ENCODE measurements at regions not wholly inside any gene's neighbourhood (a gene's known extent, or its start where the extent isn't known, plus 50 kb on each side); places are given as distances from the start of the nearest gene placed in this dataset.
"Not testable (repeated sequence)": the region's sequence is repeated elsewhere in the genome, so short reads cannot be mapped to it uniquely, and the experiment has no call there.

DNA sequence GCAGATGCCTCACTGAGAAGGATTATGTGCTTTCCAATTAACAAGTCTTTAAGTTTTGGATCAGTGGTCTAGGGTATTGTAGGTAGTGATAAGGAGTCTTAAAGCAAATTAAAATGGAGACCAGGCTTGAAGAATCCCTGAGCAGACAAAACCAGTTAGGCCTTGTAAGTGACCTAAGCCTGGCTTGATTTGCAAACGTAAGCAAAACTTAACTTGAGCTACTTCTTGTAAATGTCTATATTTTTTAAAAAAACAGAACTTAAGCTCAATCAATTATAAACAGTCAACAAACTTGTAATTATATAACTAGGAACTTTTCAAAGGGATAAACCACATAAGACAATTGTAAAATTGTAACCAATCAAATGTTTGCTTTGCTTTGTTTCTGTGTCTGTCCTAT lies 72.7 kb upstream of the NALF2 start:
- no peak for DNase-seq (ENCODE audit: extremely low read depth in 1 of 2, low read depth in 1 of 2)

- DNase-seq (ENCODE audit: extremely low read depth in 1 of 2, low read depth in 1 of 2), result no peak
Observed at GRCh38 chrX:69430785-69431184, 73.3 kb upstream of the NALF2 start.

DNA sequence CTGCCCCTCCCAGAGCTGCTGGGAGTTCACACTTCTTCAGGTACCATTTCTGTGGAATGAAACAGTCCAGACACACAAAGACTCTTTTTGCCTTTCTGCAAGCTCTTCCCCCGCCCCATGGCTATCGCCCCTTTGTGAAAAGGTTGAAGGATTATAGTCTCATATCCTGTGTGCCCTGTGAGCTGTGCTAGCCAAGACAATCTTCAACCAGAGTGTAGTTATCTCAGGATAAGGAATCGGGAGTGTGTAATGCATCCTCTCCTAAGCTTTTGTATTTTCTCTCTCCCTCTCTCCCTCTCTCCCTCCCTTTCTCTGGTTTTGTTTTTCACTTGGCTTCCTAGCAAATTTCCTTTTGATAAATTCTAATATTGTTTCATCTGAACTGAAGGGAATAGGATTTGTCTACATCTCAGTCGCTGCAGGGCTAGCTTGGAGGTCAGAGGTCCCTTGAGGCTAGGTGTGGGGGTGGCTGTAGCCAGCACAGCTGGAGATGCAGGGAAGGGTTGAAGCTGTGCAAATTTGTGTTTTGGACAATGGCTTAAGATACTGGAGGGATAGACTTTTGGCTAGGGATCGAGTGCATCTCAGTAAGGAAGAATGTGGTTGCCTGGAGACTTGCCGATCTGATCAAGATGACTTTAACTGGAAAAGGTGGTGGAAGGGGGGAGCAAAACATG lies 74.6 kb upstream of the NALF2 start:
- no peak for DNase-seq (ENCODE audit: extremely low read depth in 1 of 2, low read depth in 1 of 2)

- DNase-seq (ENCODE audit: extremely low read depth in 1 of 2, low read depth in 1 of 2), result no peak
Observed at GRCh38 chrX:69428216-69428615, 75.9 kb upstream of the NALF2 start.

DNA sequence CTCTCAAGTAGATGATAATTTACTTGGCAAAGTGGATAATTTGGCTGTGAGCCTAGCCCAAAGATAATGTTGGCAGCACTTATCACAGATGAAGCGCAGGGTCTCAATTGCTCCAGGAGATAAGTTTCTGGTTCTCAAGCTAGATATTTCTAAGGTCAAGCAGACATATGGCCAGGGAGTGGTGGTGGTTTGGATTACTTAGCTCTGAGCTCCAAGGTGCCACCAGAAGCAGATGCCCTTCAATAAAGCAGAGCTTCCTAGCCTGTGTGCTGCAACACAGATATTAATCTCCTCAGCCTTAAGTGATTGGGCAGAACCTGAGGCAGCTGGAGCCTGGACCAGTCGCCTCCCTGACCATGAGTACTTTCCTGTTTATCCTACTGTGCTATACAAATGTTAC lies 79.2 kb upstream of the NALF2 start:
- no peak for DNase-seq (ENCODE audit: extremely low read depth in 1 of 2, low read depth in 1 of 2)

GRCh38 chrX:69424161-69424560 lies 80.0 kb upstream of the NALF2 start:
- DNase-seq (ENCODE audit: extremely low read depth in 1 of 2, low read depth in 1 of 2), result no peak

GRCh38 chrX:69422208-69422607 lies 81.9 kb upstream of the NALF2 start:
- not testable (repeated sequence) for DNase-seq (ENCODE audit: extremely low read depth in 1 of 2, low read depth in 1 of 2)

GRCh38 chrX:69415698-69416097 lies 88.4 kb upstream of the NALF2 start:
- DNase-seq (ENCODE audit: extremely low read depth in 1 of 2, low read depth in 1 of 2), result no peak

- no peak for DNase-seq (ENCODE audit: extremely low read depth in 1 of 2, low read depth in 1 of 2)
Observed at GRCh38 chrX:69412661-69413060, 91.5 kb upstream of the NALF2 start.

DNA sequence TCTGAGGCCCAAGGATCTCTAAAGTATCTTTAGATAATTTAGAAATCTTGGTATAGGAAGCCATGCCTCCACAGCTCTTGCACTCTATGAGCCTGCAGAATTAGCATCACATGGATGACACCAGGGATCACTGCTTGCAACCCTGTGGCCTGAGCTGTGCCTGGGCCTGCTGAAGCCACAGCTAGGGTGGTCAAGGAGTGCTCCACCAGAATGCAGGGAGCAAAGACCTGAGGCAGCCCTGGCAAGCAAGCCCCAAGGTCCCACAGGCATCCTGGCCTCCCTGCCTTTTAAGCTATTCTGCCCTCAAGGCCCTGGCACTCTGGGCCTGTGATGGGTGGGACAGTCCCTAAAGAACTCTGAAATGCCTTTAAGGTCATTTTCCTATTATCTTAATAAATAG lies 105.2 kb upstream of the NALF2 start:
- DNase-seq (ENCODE audit: extremely low read depth in 1 of 2, low read depth in 1 of 2), result no peak

DNA sequence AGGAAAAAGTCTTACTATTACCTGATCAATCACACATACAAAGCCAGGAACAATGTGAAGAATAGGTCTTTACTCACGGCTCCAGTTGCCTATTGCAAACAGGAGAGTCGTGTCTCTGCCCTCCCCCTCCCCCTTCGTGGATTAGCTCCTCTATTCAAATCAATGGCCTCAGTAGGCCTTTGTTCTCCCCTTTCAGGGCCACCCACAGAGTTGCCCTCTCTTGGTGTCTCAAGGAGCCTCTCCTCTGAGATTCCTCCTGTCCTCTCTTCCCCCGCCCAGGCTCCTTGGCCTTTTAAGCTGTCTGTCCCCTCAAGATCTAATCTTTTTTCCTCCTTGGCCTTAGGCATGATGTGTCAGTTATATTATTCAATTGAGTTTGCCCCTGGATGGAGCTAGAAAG lies 107.2 kb upstream of the NALF2 start:
- no peak for DNase-seq (ENCODE audit: extremely low read depth in 1 of 2, low read depth in 1 of 2)

DNA sequence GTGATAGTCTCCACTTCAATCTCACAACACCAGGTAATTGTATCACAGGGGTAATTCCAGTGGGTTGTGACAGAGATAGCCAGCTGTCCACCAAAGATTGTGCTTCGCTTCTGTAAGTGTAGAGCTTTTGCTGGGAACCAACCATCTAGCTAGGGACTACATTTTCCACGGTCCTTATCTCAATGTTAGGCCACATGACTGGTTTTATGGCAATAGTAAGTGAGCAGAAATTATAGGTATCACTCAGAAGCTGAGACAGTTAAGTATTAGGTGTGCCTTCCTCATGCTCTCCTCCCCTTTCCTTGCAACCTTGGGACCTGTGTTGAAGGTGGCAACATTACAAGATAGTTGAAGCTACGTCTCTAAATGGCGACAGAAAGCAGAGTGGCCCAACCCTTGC lies 108.8 kb upstream of the NALF2 start:
- no peak for DNase-seq (ENCODE audit: extremely low read depth in 1 of 2, low read depth in 1 of 2)

DNA sequence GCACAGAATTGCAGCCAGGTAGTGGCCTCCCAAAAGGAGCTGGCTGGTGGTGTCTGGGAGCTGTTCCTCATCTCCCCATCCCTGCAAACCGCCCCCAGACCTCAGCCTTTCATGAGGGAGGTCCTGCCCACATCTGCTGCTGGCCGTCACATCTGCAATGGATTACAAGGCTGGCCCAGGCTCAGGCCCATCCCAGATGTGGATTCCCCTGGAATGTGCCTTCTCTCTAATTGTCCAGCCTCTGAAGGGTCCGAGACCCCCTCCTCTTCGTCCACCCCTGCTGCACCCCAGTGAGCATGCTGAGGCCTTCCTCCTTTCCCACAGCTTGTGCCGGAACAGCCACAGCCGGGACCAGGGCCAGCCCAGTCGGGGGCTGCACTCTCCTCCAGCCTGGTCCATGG lies 115.0 kb upstream of the NALF2 start:
- no peak for DNase-seq (ENCODE audit: extremely low read depth in 1 of 2, low read depth in 1 of 2)

DNA sequence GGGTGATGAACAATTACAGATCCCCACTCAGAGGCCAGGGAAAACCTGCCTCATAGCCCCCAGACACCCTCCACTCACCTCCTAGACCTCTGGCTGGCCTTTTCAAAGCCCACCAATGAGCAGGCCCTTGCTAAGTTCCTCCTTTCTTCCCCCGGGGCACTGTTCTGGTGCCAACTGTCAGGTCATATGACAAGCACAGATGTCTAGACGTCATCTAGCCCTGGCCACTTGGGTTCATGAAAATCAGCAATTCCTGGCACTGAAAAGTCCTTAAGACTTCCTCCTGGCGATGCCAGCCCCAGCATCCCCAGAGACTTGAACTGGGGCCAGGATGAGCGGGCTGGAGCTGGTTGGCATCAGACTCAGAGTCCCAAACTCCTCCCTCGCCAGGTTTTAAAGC lies 115.6 kb upstream of the NALF2 start:
- DNase-seq (ENCODE audit: extremely low read depth in 1 of 2, low read depth in 1 of 2), result no peak

- DNase-seq (ENCODE audit: extremely low read depth in 1 of 2, low read depth in 1 of 2), result peak in 1 of 2 donors; percentile 11
Observed at GRCh38 chrX:69387567-69388487, 116.3 kb upstream of the NALF2 start.

GRCh38 chrX:69386681-69387080 lies 117.4 kb upstream of the NALF2 start:
- no peak for DNase-seq (ENCODE audit: extremely low read depth in 1 of 2, low read depth in 1 of 2)

DNA sequence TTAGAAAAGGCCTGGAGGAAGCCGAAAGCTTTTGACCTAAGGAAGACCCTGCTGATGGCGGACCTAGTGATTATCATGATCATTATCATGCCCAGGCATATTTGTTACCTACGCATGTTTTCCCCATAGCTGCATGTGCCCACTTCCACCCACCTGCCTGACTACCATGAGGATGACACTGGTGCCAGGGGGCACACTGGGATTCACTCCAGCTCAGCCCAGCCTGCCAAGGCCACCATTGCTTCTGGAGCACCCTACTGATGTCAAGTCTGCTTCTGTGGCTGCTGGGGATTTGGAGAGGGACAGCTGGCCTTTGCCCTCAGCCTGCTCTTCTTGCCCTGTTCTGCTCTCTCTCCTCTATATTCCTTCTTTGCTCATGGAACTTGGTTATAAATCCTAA lies 124.7 kb upstream of the NALF2 start:
- no peak for DNase-seq (ENCODE audit: extremely low read depth in 1 of 2, low read depth in 1 of 2)

DNA sequence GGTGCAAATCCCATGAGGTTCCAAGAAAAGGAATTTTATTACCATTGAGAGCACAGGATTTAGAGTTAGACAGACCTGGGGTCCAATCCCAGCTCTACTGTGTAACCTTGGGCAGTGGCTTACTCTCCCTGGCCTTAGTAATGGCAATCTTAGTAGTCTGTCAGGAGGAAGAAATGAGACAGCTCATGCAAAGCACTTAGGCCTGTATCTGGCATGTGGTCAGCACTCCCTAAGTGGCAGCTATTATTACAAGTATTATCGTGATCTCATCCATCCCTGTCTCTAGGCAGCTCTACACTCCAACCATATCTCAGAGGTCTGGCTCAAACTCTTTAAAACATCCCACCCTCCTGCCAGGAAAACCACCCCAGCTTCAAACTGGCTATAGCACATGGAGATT lies 129.6 kb upstream of the NALF2 start:
- DNase-seq (ENCODE audit: extremely low read depth in 1 of 2, low read depth in 1 of 2), result no peak

GRCh38 chrX:69372435-69372834 lies 131.7 kb upstream of the NALF2 start:
- no peak for DNase-seq (ENCODE audit: extremely low read depth in 1 of 2, low read depth in 1 of 2)

DNA sequence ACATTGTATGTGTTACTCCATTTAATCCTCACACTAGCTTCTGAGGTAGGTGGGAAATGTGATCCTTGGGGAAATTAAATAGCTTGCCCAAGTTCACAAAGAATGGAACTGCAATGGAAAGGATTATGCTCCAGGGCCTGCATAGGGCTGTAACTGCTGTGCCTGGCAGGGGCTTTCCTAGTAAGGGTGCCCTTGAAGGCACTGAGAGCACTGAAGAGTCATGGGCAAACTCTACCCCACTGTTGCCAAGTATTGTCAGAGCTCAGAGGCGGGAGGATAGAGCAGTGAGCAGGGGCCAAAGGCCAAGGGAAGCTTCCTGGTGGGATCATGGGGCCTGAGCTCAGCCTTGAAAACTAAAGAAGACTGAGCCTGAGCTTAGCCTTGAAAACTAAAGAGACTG lies 133.0 kb upstream of the NALF2 start:
- no peak for DNase-seq (ENCODE audit: extremely low read depth in 1 of 2, low read depth in 1 of 2)

- no peak for DNase-seq (ENCODE audit: extremely low read depth in 1 of 2, low read depth in 1 of 2)
Observed at GRCh38 chrX:69369999-69370398, 134.1 kb upstream of the NALF2 start.

DNA sequence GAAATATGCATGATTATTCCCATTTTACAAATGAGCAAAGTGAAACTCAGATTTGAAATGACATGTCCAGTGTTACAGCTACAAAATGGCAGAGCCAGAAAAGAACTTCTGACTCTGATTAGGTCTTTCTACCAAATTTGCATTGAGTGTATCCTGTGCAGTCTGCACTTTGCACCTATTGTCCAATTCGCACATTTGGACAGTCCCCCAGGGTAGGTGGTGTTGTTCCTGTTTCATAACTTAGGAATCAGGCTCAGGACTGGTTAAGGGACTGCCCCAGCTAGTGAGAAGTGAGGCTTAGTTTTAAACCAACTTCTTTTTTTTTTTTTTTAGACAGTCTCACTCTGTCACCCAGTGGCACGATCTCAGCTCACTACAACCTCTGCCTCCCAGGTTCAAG lies 137.9 kb upstream of the NALF2 start:
- DNase-seq (ENCODE audit: extremely low read depth in 1 of 2, low read depth in 1 of 2), result no peak

Data from stimulated activated CD8-positive, alpha-beta memory T cell treated with anti-CD3 and anti-CD28 coated beads, Interleukin-7, amount 100 ng/mL, for 48 hours (primary cell).